ENCODE measurements at regions not wholly inside any gene's neighbourhood (a gene's known extent, or its start where the extent isn't known, plus 50 kb on each side); places are given as distances from the start of the nearest gene placed in this dataset.

DNA sequence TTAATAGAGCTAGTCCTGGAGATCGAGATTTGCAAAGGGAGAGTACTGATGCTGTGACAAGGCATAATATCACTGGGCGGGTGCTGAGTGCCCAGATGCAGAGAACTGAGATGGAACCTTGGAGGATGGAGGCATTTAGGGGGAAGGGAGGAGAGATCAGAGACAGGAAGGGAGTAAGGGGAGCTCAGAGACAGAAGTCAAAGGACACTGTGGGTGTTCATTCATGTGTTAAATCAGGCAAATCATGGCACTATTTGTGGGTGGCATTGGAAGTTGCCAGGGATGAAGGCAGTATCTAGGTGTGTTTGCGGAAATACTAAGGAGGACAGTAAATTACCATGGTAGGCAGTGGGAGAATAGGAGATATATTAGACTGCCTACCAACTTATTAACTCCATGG, 135.0 kb downstream of the RBM46 start:
- TF ChIP-seq CTCF (IDR thresholded peaks at IDR 0.05) (no peak), POLR2A (IDR thresholded peaks at IDR 0.05) (no peak)

Data from uterus (tissue), 2 donors.